GM19025 (cell line): ENCODE measurements at regions not wholly inside any gene's neighbourhood (a gene's known extent, or its start where the extent isn't known, plus 50 kb on each side); places are given as distances from the start of the nearest gene placed in this dataset.
"Not testable (repeated sequence)": the region's sequence is repeated elsewhere in the genome, so short reads cannot be mapped to it uniquely, and the experiment has no call there.

ENCODE experiments used
- ATAC-seq: cut with Tn5 transposase; IDR thresholded peaks from one replicate; pipeline ENCODE4 v1.9.1; 2021; ENCODE audit warnings: mild to moderate bottlenecking, low read depth, moderate library complexity; ENCODE audit not compliant: unreplicated experiment

- no peak for ATAC-seq
Observed at GRCh38 chr6:85236636-85237035, 213.2 kb upstream of the NT5E start.

- ATAC-seq = not testable (repeated sequence)
Observed at GRCh38 chr6:85227345-85227744, 222.5 kb upstream of the NT5E start.

GRCh38 chr6:85212794-85213193 lies 237.1 kb upstream of the NT5E start:
- not testable (repeated sequence) for ATAC-seq

GRCh38 chr6:85195243-85195642 lies 254.6 kb upstream of the NT5E start:
- ATAC-seq = no peak

GRCh38 chr6:85193339-85193738 lies 256.5 kb upstream of the NT5E start:
- no peak for ATAC-seq

GRCh38 chr6:85192596-85192995 lies 257.3 kb upstream of the NT5E start:
- ATAC-seq = no peak

GRCh38 chr6:85192186-85192585 lies 257.7 kb upstream of the NT5E start:
- ATAC-seq = no peak

GRCh38 chr6:85191656-85192055 lies 258.2 kb upstream of the NT5E start:
- no peak for ATAC-seq

- ATAC-seq = no peak
Observed at GRCh38 chr6:85186546-85187175, 263.2 kb upstream of the NT5E start.

GRCh38 chr6:85185977-85186376 lies 263.9 kb upstream of the NT5E start:
- ATAC-seq = no peak

- no peak for ATAC-seq
Observed at GRCh38 chr6:85183841-85184240, 266.0 kb upstream of the NT5E start.

- no peak for ATAC-seq
Observed at GRCh38 chr6:85172705-85173104, 277.2 kb upstream of the NT5E start.

GRCh38 chr6:85172161-85172560 lies 277.7 kb upstream of the NT5E start:
- no peak for ATAC-seq

- ATAC-seq = no peak
Observed at GRCh38 chr6:85169189-85169588, 280.7 kb upstream of the NT5E start.

- ATAC-seq = no peak
Observed at GRCh38 chr6:85168146-85168545, 281.7 kb upstream of the NT5E start.

GRCh38 chr6:85166114-85166741 lies 283.7 kb upstream of the NT5E start:
- ATAC-seq = no peak

GRCh38 chr6:85163156-85164080 lies 286.5 kb upstream of the NT5E start:
- no peak for ATAC-seq

- no peak for ATAC-seq
Observed at GRCh38 chr6:85157311-85157710, 292.6 kb upstream of the NT5E start.

GRCh38 chr6:85143676-85144075 lies 306.2 kb upstream of the NT5E start:
- no peak for ATAC-seq

GRCh38 chr6:85137865-85138264 lies 312.0 kb upstream of the NT5E start:
- no peak for ATAC-seq

GRCh38 chr6:85136310-85136709 lies 313.6 kb upstream of the NT5E start:
- ATAC-seq = no peak
